Endothelial cell of umbilical vein (primary cell): ENCODE measurements at regions not wholly inside any gene's neighbourhood (a gene's known extent, or its start where the extent isn't known, plus 50 kb on each side); places are given as distances from the start of the nearest gene placed in this dataset.
"Not testable (repeated sequence)": the region's sequence is repeated elsewhere in the genome, so short reads cannot be mapped to it uniquely, and the experiment has no call there.

ENCODE experiments used
- EZH2 ChIP-seq: IDR thresholded peaks from 2 replicates; pipeline ENCODE4 v1.6.1; 2012; ENCODE audit warnings: borderline replicate concordance, low read depth, mild to moderate bottlenecking, moderate library complexity, low read length, inconsistent platforms; ENCODE audit not compliant: severe bottlenecking
- FOS ChIP-seq: IDR thresholded peaks from 2 replicates; pipeline ENCODE4 v1.6.1; 2011; ENCODE audit warnings: mild to moderate bottlenecking, low read length, moderate library complexity, borderline replicate concordance; ENCODE audit not compliant: insufficient read depth
- JUN ChIP-seq: IDR thresholded peaks from 2 replicates; pipeline ENCODE4 v1.6.1; 2011; ENCODE audit warnings: borderline replicate concordance, low read depth; ENCODE audit not compliant: insufficient read length, insufficient read depth
- POLR2A ChIP-seq: IDR thresholded peaks from 2 replicates; pipeline ENCODE4 v1.6.1; 2012; ENCODE audit warnings: low read depth, mild to moderate bottlenecking, control low read depth, low read length
- POLR2AphosphoS5 ChIP-seq: IDR thresholded peaks from 2 replicates; pipeline ENCODE4 v1.6.1; 2012; ENCODE audit warnings: low read depth, mild to moderate bottlenecking, control low read depth, low read length, moderate library complexity; ENCODE audit not compliant: insufficient read depth
- TF ChIP-seq, protein P1 (sequence below), 2 donors: IDR thresholded peaks; 1 replicate in 1 of 2; 2 replicates in 1 of 2; pipeline ENCODE4 v1.5.1; 2011; ENCODE audit warnings: low read length in 2 of 2, mild to moderate bottlenecking in 2 of 2, moderate library complexity in 2 of 2, control low read depth in 1 of 2, inconsistent platforms in 1 of 2, low read depth in 1 of 2; ENCODE audit not compliant: insufficient read depth in 1 of 2; ENCODE audit errors: extremely low read depth in 1 of 2

DNA sequence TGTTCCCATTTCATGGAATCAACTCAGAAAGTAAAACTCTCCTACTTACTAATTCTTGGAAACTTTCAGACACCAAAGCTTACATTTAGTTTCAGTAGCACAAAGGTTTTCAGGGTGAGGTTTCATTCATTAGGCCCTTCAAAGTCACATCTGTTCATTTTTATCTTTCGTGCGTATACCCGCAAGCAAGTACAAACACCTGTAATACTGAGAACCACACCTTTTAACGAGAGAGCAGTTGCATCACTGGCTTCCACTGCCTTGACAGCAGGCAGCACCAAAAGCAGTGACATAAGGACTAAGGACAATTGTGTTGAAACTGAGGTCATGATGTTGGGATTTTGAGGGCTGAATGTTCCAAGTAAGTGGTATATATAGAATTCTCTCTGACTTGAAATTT, 60.5 kb downstream of the GOLGA6L22 start:
- TF ChIP-seq, protein P1, sequence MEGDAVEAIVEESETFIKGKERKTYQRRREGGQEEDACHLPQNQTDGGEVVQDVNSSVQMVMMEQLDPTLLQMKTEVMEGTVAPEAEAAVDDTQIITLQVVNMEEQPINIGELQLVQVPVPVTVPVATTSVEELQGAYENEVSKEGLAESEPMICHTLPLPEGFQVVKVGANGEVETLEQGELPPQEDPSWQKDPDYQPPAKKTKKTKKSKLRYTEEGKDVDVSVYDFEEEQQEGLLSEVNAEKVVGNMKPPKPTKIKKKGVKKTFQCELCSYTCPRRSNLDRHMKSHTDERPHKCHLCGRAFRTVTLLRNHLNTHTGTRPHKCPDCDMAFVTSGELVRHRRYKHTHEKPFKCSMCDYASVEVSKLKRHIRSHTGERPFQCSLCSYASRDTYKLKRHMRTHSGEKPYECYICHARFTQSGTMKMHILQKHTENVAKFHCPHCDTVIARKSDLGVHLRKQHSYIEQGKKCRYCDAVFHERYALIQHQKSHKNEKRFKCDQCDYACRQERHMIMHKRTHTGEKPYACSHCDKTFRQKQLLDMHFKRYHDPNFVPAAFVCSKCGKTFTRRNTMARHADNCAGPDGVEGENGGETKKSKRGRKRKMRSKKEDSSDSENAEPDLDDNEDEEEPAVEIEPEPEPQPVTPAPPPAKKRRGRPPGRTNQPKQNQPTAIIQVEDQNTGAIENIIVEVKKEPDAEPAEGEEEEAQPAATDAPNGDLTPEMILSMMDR (IDR thresholded peaks at IDR 0.05; ENCODE audit: extremely low read depth in 1 of 2, insufficient read depth in 1 of 2, low read depth in 1 of 2, low read length in 2 of 2), result not testable (repeated sequence)
- not testable (repeated sequence) for TF ChIP-seq POLR2AphosphoS5, EZH2, POLR2A, FOS, JUN
